Muscle of back (tissue), 3 donors: ENCODE measurements at regions not wholly inside any gene's neighbourhood (a gene's known extent, or its start where the extent isn't known, plus 50 kb on each side); places are given as distances from the start of the nearest gene placed in this dataset.

Experiments
- DNase-seq, 3 donors: peaks; one replicate each; pipeline versions ENCODE4 v3.0.0 to v3.0.0-alpha.2; 2013

DNA sequence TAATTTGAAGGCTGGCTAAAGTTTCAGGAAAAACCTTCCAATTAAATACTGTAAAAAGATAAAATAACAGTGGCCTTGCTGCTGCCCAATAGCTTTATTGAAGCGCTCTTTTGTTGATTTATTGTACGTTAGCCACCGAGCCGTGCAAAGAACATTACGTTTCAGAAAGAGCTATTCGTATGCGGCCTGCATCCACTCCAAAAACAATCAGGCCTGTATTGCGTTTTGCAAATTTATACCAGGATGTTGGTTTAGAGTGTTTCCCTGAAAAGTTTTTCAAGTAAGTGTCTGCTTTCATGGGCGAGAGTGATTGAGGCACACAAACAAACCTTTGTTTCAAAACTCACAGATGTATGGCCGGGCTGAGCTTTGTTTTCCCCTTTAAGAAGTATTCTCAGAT, 257.2 kb upstream of the SALL3 start:
- DNase-seq, result no peak

DNA sequence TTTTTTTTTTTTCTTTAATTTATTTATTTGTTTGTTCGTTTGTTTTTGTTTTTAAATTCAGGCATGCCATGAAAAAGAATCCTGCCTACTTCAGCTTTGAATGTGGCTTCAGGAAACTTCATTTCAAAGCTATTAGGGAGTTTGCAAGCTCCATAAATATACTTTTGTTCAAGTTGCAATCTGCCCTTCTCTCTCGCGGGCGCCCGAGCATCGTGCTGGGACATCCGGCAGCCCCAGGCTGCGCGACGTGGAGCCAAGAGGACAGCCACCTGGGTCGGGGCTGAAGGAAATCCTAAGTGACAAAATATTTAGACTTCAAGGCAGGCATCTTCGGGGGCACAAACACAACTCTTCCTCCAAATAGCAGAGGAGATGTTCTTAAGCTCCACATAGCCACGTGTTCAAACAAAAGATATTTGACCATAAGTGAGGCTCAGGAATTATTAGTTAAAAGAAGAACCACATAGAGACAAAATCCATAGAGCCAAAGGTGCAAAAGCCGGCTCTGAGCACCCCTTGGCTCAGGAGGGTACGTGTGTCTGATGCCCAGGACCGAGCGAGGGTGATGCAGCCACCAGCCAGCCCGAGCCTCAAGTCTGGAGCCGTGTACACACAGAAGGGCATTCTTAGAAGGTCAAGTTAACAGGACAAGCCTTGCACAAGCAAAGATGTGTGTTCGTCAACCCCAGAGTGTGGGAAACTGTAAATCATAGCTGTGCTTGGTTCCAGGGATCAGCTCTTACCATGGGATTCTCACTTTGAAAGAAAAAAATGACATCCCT, 256.5 kb upstream of the SALL3 start:
- no peak for DNase-seq

DNA sequence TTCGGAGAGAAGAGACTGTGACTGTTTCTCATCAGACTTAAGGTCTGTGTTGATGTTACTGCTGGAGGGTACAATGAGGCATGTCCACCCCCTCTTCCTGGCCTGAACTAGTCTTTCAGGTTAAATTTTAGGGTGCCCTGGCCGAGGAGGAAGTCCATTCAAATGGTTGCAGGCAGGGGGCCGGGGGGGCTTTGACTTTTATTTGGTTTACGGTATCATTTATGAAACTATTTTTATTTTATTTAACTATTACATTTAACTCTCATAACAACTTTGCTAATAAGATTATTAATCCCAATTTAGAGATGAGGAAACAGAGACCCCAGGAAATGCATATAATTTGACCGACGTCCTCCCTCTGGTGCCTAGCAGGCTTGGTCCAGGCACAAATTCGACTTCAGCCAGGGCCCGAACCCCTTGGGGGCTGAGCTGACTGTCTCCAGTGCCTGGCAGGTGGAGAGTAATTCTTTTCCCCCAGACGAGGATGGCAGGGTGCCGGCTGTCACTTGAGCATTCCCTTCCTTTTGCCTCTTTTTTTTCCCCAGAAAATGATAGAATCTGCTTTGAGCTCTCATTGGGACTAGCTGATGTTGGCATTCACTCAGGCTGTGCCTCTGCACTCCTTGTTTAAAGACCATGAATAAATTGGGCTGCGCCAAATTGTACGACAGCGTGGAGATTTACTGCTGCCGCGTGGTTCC, 255.3 kb upstream of the SALL3 start:
- no peak for DNase-seq

DNA sequence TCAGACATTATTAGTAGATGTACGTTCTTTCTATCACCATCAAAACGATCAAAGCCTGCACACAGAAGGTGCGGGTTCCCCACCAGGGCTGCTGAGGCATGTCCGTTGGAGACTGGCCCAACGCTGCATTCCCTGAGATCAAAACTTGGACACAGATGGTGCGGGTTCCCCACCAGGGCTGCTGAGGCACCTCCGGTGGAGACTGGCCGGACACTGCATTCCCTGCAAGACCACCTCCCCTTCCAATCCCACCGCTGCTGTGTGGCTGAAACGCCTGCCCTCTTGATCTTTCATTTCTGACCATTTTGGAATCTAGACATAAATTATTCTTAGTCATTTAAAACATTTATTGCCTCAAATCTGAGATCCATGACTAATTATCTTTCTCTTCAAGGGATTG, 254.2 kb upstream of the SALL3 start:
- no peak for DNase-seq

DNA sequence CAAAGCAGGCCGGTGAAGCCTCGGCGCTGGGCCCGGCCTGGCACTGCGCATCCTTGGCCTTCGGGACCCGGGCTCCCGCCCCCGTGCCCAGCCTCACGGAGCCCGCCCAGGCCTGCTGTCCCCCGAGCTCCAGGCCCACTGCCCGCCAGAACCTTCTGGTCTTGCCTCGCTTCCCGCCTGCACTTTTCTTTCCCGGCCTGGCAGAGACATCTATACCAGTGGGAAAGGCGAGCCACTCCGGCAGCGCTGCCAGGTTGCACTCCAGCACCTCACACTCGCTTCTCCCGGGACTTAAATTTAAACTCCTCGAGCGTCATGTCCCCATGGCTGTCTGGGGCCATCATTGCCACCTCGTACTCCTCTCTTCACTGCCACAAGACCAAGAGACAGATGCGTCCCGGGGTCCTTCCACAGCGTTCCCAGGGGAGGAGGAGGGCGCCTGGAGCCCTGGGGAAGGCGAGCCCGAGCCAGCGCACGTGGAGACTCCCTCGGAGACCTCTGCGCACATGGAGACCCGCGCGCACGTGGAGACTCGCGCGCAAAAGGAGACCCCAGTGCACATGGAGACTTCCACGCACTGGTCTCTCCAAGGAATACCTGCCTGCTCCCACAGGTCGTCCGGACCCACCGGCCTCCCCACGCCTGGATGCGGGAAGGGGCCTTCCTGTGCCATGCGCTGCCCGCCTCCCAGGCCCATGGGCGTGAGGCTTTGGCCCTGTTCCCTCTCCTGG, 253.1 kb upstream of the SALL3 start:
- no peak for DNase-seq

DNA sequence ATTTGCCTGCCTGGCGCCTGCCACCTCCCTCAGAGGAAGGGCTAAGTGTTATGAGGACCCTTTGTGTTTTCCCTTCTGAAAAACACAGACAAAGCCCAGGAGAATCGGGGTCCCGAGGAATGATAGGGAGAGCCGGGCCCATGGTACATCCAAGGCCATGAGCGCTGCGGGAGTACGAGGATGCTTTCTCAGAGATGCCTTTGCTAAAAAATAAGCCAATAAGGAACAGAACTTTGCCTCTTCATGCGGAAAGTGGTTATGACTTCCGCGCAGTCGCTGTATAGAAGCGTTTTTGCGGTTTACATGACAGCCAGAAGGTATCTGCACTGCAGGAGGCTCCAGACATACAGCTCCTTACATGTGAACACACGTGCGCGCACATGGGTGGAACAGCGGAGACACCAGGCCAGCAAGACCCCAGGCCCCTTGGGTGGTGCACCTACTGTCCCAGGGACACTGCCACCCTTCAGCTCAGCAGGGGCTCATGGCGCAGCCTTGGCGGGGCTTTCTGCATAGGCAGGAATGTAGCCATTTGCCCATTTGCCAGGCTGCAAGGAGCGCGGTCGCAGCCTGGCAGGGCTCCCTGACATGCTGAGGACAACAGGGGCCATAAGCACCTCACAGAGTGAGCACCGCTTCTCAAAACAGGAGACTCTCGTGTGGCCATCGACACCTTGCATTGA, 252.4 kb upstream of the SALL3 start:
- no peak for DNase-seq

DNA sequence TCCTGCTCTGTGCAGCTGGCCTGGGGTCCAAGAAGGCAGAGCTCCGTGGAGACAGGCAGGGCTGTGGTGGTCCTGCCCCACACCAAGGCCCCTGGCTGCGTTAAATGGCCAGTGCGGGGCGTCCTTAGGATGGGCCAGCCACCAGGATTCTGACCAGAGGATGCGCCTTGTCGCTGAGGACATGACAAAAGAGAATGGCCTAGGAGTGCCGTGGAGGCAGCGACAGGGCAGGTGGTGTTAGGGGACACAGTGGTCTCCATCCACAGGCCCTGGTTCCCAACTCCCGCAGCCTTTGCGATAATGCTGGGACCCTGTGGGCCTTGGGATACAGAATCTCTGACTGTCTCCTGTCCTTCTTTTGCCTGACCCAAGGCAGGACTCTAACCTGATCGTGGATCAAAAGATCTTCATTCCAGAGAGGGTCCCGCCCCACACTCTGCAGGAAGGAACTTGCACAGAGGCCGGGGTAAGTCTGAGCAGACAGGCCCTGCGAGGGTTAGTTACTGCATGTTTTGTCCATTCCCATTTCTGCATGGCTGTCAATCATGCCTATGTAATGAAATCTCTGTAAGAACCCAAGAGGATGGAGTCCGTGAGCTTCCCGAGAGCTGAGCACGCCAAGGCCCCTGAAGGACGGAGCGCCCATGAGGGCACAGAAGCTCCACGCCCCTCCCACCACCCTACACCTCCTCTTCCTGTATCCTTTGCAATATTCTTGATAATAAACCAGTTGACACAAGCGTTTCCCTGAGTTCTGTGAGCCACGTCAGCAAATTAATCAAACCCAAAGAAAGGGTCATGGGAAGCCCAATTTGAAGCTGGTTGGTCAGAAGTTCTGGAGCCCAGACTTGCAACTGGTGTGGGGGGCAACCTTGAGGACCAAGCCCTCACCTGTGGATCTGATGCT, 251.5 kb upstream of the SALL3 start:
- no peak for DNase-seq

DNA sequence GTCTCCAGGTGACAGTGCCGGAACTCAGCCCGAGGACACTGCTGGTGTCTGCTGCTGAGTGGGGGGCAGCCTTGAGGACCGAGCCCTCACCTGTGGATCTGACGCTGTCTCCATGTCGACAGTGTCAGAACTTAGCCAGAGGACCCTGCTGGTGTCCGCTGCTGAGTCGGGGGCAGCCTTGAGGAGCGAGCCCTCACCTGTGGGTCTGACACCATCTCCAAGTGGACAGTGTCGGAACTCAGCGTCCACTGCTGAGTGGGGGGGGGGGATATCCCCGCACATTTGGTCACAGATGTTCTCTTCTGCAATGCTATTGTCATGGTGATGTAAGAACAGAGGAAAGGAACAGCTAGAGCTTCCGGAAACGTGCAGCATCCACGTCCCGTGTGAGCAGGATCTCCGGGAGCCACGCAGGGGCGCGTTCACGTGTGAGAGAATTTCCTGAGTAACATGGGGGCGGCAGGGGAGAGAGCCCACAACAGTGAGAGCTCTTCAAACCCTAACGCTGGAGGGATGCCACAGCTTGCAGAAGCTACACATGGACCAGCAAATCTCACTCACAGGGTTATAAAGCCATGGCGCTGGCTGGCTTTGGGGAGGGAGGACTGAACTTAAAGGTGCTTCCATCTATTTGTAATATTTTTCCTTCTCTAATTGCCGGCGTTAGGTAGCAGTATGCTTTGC, 250.7 kb upstream of the SALL3 start:
- no peak for DNase-seq

DNA sequence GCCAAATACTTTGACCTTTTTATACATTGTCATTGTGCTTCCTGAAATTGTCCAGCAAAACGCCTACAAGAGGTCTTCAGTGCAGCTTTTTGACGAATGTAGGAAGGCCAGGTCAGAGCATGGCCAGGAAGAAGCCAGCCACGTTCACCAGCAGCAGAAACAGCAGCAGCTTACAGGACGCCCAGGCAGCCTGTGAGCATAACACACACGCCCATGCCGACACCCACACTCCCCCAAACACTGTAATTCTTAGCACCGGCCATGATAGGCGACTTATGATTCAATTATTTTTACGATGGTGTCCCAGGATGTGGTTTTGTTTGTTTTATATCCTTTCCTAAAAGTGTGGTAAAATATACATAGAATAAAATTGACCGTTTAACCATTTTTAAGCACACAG, 249.1 kb upstream of the SALL3 start:
- no peak for DNase-seq

DNA sequence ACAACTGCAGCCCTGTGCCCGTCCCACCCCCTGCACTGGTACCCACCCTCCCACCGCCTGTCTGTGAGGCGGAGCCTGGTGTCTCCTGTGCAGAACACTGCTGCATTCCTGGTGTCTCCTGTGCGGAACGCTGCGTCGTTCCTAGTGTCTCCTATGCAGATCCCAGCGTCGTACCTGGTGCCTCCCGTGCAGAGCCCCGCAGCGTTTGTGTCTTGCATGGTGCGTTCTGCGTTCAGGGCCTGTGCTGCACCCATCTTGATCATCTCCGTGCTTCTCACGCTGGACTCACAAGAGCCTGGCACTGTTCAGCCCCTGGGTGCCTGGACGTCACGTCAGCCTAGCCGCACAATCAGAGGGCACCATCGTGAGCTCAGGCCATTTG, 248.6 kb upstream of the SALL3 start:
- no peak for DNase-seq

DNA sequence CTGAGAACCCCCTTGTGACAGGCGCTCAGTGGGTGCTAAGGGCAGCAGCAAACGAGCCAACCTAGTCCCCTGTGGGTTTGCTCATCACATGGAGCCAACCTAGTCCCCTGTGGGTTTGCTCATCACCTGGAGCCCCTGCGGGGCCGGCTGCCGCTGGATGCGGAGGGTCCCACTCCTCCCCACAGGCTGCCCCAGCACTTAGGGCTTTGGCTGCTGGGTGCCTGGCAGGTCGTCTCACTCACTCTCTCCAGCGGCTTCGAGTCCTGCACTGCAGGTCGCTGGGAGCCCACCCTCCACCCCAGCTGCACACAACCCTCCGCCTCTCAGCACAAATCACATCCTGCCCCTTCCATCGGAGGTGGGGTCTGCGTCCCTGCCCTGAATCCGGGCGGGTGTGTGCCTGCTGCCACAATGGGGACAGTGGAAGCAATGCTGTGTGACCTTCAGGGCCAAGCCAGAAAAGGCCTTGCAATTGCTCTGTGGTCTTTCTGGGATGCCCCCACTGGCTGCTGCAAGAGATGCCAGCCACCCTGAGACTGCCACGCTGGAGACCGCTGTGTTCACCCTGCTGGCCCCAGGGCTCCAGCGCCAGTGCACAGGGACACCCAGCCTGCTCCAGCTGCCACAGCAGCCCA, 248.1 kb upstream of the SALL3 start:
- no peak for DNase-seq

DNA sequence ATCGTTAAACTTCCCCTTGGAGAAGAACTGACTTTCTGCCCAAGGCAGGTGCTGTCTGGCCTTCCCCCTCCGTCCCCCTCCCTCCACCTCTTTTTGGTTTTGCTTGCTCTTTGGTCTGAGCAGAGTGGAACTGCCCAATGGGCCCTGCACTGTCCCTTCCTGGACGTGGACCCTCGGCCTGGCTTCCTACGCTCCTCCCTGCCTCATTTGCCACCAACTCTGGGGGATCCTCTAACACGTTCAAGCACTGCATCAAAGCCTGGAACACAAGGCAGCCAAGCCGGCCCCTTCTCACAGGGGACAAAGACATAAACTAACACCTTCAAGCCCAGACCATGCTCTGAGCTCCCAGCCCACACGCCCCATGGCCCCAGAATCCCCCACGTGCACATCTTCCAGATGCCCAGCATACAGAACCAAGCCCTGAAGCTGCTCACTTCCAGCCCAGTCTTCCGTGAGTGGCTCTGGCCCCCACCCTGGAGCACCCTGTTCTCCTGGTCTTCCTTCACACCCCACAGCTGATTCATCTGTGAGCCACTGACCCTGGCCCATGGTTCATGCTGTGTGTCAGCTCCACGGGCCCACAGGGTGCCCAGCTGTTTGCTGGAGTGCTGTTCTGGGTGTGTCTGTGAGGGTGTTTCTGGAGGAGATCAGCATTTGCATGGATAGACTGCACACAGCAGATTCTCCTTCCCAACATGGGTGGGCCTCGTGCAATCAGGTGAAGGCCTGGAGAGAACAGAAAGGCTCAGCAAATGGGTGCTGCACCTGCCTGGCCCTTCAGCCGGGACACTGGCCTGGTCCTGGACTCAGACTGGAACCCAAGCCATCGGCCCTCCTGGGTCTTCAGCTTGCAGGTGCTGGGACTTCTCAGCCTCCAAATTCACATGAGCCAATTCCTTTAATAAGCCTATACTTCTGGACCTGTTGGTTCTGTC, 247.1 kb upstream of the SALL3 start:
- no peak for DNase-seq

DNA sequence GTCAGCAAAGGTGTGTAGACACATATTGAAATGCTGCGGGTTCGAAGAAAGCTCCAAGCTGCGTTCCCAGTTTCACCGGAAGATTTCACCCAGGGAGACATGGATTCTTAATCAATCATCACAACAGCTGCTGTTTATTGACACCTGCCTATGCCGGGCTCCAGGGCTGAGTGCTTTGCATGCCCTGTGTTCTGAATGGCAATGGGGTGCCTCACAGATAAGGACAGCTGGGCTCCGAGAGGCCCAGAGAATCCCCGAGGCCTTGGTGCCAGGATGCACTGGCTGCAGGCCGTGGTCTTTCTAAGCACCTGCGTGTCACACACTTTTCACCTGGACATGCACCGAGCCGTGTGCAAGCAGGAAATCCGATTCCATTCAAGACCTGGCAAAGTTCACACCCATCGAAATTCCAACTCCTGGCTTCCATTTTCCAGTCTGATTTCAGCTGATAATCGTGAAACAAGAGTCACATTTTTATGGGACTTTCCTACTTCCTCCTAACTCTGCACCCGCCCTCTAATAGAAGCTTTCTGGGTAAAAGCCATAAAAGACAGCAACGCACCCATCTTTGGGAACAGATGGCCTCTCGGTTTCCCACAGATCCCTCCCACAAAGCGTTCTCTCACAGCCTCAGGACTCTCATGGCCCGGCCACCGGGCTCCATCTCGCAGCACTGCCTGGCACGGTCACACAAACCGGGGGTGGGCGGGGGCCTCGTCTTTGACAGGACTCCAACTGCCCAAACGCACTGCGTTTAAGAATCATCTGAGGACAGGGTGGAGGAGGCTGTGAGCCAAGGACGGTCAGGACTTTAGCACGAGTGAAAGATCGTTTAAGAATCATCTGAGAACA, 245.6 kb upstream of the SALL3 start:
- DNase-seq, result no peak

DNA sequence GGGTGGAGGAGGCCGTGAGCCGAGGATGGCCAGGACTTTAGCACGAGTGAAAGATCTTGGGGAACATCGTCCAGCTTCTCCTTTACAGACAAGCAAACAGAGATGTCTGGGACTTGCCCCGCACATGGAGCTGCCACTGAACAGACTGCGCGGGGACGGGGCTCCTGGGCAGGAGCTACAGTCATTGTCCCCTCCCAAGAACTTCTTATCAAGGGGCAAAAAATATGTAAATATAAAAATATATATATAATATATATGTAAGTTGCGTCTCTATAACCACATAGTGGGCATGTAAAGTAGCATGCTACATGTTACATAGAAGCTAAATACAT, 245.0 kb upstream of the SALL3 start:
- no peak for DNase-seq

DNA sequence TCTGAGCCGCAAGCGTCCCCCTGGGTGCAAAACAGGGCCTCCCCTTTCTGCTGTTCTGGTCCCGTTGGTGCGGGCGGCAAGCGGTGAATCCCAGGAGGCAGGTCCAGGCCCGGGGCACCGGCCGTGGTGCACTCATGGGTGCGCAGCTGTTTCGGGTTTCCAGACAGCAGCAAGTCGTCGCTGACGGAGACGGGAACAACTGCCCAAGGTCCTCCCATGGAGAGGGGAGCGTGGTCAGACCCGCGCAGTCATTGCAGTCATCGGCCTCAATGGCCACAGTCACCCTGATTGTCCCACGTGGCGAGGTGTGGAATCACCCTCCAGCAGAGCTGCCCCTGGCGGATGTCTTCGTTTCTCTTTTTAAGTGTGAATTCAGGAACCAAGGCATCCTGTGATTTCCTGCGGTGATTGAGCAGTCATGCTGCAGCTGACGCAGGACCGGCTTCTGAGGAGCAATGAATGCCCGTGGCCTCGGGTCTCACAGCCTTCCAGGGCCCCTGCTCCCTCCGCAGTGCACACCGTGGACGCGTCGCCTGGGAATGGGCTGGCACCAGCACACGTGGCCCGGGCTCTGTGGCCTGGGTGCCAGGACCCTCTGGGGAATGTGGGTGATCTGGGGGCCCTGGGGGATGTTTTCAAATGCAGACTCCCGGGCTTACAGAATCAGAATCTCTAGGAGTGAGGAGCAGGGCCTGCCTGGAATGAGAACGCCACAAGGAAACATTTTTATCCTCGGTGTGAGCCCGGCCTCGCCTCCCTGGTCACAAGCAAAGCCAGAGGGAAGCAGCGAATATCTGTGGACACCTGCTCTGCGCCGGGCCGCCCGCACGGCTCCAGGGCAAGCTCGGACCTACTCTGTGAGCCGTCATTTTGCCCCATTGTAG, 244.2 kb upstream of the SALL3 start:
- no peak for DNase-seq

DNA sequence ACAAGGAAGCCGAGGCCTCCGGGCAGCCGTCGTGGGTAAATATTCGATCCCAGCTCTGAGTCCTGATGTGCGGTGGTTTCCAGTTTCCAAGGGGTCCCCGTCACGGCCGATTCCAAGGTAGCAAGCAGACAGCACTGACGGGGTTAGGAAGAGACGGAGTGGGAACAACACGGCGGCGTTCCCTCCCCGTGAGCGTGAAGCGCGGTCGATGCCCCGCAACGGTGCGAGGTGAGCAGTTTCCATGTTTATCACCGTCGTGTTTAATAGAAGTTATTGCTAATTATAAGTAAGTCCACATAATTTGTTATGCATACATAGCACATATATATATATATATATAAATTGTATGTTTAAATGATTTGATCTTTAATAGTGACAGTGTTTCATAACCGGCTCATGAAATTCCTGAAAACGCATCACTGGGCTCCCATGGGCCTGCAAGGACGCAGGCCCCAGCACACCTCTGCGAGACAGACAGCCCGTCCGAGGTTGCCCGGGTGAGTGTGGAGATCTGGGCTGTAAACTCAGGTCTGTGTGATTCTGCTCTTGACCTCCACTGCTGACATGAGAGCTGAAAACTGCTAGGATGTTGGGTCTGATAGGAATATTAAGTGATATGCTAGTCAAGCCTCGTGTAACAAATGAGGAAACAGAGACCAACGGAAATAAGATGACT, 243.5 kb upstream of the SALL3 start:
- DNase-seq, result no peak
